Neutrophil (primary cell): ENCODE measurements at regions not wholly inside any gene's neighbourhood (a gene's known extent, or its start where the extent isn't known, plus 50 kb on each side); places are given as distances from the start of the nearest gene placed in this dataset.

Experiments used
- H3K27ac ChIP-seq: fragments of 200-600 bp; sonication (generic); 2 replicates; pipeline ENCODE4 v1.5.1; 2016; ENCODE audit warnings: mild to moderate bottlenecking, moderate library complexity
- H3K27me3 ChIP-seq: fragments of 200-600 bp; sonication (generic); 2 replicates; pipeline ENCODE4 v1.6.0; 2016; ENCODE audit warnings: mild to moderate bottlenecking
- H3K36me3 ChIP-seq: fragments of 200-600 bp; sonication (generic); 2 replicates; pipeline ENCODE4 v1.5.1; 2017
- H3K4me1 ChIP-seq, 2 experiments: fragments of 200-600 bp in 1 of 2; sonication (generic) in 1 of 2; 1 replicate in 1 of 2; 2 replicates in 1 of 2; pipeline versions ENCODE4 v1.5.1 to v1.6.1; 2013 to 2016; ENCODE audit warnings: low read depth in 1 of 2, low read length in 1 of 2, mild to moderate bottlenecking in 1 of 2, moderate library complexity in 1 of 2; ENCODE audit not compliant: control insufficient read depth in 1 of 2, insufficient read depth in 1 of 2
- H3K4me3 ChIP-seq, 2 experiments: fragments of 200-600 bp in 1 of 2; sonication (generic) in 1 of 2; 1 replicate in 1 of 2; 2 replicates in 1 of 2; pipeline ENCODE4 v1.5.1; 2013 to 2016; ENCODE audit warnings: low read depth in 1 of 2, low read length in 1 of 2, mild to moderate bottlenecking in 1 of 2, moderate library complexity in 1 of 2
- H3K9me3 ChIP-seq: fragments of 200-600 bp; sonication (generic); 2 replicates; pipeline ENCODE4 v1.5.1; 2016
- CTCF ChIP-seq: fragments of 200-600 bp; sonication (generic); IDR thresholded peaks from 2 replicates; pipeline ENCODE4 v1.5.1; 2016; ENCODE audit warnings: antibody characterized with exemption

DNA sequence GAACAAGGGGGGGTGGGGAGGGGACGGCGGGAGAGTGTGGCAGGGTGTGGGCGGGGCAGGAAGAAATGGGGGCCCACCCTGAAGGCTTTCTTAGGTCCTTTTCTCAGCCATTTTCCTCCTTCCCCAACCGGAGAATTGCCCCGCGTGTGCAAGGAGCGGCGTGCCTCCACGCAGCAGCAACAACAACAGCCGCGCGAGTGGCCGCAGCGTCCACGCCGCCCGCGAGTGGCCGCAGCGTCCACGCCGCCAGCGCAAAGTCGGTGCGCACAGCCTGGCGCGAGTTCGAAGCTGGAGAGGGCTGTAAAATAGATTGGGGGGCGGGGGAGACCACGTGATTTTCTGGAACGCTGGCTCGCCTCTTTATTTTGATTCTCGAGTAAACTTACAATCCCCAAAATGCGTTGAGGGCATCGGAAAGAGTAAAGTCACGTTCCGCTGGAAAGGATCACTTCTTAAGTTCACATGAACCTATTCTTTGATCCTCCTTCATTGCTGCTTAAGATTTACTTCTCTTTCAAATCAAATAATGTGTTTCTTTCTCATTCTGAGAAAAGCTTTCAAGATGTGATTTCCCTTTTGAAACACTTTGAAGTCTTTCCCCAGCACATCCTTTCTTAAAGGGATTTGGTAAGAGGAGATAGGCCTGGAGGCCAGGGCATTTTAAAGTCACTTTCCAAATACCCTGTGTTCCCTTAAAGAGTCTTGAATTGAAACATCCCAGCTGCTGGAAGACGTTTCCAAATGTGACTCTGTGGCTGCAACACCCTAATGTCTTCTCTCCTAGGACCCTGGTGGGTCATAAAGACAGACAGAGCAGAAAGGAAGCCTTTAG, 66.7 kb upstream of the ZNF217 start:
- TF ChIP-seq CTCF, result peak; percentile 19

DNA sequence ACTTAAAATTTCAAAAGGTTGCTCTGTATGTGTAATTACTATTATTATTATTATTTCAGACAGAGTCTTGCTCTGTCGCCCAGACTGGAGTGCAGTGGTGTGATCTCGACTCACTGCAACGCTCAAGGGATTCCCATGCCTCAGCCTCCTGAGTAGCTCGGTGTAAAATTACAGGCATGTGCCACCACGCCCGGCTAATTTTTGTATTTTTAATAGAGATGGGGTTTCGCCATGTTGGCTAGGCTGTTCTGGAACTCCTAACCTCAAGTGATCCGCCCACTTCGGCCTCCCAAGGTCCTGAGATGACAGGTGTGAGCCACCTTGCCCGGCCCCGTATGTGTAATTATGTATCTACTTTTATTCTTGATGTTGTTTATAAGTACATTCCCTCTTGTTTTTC, 65.3 kb upstream of the ZNF217 start:
- Histone ChIP-seq H3K27ac (no peak overlapping the region), H3K4me1 (peaks cover 49 to 54% of the 10 kb centered on the region in 2 experiments), H3K36me3 (no peaks in the 10 kb centered on the region), H3K9me3 (no peaks in the 10 kb centered on the region), H3K27me3 (no peaks in the 10 kb centered on the region), H3K4me3 (no peak overlapping the region)
- no peak for TF ChIP-seq CTCF

More for the DNA sequence above, 66.7 kb upstream of the ZNF217 start:
- Histone ChIP-seq H3K27me3 (no peaks in the 10 kb centered on the region), H3K27ac (peak overlapping the region; percentile 24), H3K36me3 (no peaks in the 10 kb centered on the region), H3K4me1 (peaks cover 39 to 43% of the 10 kb centered on the region in 2 experiments), H3K4me3 (peak overlapping the region; percentile 58 to 59), H3K9me3 (no peaks in the 10 kb centered on the region)

DNA sequence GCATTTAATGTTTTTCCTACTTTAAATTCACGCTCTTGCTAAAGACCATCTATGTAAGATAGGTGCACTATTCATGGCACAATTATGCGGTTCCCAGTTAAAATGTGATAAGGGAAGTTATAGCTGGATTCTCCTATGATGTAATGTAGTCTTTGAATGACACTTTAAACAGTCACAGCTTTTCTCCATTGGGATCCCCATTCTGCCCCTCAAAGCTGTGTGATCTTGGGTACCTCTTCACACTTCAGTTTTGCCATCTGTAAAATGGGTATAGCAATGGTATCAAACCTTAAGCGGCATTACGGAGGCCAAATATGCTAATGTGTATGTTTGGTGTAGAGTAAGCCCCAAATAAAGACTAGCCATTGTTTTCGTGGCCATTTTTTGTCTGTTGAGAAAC, 64.7 kb upstream of the ZNF217 start:
- no peak overlapping the region for H3K4me3 ChIP-seq
- no peak for TF ChIP-seq CTCF
- H3K27ac ChIP-seq, result no peak overlapping the region
- H3K36me3 ChIP-seq, result no peaks in the 10 kb centered on the region
- no peaks in the 10 kb centered on the region for H3K9me3 ChIP-seq
- no peaks in the 10 kb centered on the region for H3K27me3 ChIP-seq
- peaks cover 54 to 59% of the 10 kb centered on the region in 2 experiments for H3K4me1 ChIP-seq

- no peak overlapping the region for H3K4me3 ChIP-seq
- H3K9me3 ChIP-seq, result no peaks in the 10 kb centered on the region
- H3K27me3 ChIP-seq, result no peaks in the 10 kb centered on the region
- peak overlapping the region; percentile 40 for H3K27ac ChIP-seq
- peaks cover 59 to 65% of the 10 kb centered on the region in 2 experiments for H3K4me1 ChIP-seq
- TF ChIP-seq CTCF, result no peak
- no peaks in the 10 kb centered on the region for H3K36me3 ChIP-seq
Observed at GRCh38 chr20:53657732-53658131, 64.1 kb upstream of the ZNF217 start.

DNA sequence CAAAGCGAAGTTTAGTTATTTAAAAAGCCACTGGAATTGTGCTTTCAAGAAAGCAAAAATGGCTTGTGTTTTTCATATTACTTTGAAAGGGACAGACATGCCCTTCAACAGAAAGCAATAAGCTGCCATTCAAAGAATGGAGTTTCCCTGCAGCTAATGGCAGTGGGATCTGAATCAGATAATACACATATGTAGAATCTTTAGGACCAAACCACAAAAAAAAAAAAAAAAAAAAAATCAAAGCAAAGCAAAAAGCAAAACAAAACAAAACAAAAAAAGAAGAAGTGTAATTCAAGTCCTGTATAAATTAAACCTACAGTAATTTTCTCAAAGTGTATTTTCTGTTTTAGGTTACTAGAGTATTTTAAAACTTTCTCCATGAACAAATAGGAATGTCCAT, 63.6 kb upstream of the ZNF217 start:
- Histone ChIP-seq H3K27ac (peak overlapping the region; percentile 56), H3K27me3 (no peaks in the 10 kb centered on the region), H3K36me3 (no peaks in the 10 kb centered on the region), H3K4me1 (peaks cover 61 to 69% of the 10 kb centered on the region in 2 experiments), H3K4me3 (no peak overlapping the region), H3K9me3 (no peaks in the 10 kb centered on the region)
- TF ChIP-seq CTCF, result no peak
